ENCODE measurements at regions not wholly inside any gene's neighbourhood (a gene's known extent, or its start where the extent isn't known, plus 50 kb on each side); places are given as distances from the start of the nearest gene placed in this dataset.

DNA sequence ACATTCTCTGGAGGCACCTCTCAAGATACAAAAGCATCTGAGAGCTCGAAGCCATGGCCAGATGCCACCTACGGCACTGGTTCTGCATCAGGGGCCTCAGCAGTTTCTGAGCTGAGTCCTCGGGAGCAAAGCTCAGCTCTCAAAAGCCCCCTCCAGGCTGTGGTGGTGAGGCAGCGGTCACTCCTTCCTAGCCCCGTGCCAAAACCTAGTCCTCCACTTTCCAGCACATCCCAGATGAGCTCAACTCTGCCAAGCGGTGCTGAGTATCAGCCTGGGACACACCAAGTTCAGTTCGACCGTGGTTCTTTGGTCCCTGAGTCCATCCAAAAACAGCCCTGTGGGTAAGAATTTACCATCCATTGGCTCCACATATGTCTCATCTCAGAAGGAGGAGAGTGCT, 79.3 kb upstream of the STT3B start:
- H3K27ac ChIP-seq (ENCODE audit: low read depth, low read length): no peak overlapping the region
- H3K4me1 ChIP-seq (ENCODE audit: control insufficient read depth, insufficient read depth, low read length): no peaks in the 10 kb centered on the region
- H3K9ac ChIP-seq (ENCODE audit: low read depth, low read length): no peak overlapping the region
- no peaks in the 10 kb centered on the region for H3K36me3 ChIP-seq (ENCODE audit: control insufficient read depth, insufficient read depth, low read length)
- no peaks in the 10 kb centered on the region for H3K9me3 ChIP-seq (ENCODE audit: control insufficient read depth, insufficient read depth, low read length)
- no peak overlapping the region for H3K4me3 ChIP-seq (ENCODE audit: low read depth, low read length)
- H3K27me3 ChIP-seq (ENCODE audit: control insufficient read depth, insufficient read depth, low read length): no peaks in the 10 kb centered on the region

DNA sequence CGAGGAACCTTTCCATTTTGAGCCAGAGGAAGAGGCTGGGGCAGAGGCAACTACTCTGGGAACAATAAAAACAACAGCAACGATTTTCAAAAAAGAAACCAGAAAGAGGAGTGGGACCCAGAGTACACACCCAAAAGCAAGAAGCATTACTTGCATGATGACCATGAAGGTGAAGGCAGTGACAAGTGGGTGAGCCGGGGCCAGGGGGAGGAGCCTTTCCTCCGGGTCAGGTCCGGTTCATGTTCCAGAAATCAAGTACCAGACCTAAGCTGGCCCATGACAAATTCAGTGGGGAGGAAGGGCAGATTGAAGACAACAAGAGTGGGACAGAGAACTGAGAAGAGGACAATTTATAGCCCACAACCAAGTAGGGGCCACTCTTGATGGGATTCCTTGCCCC, 77.2 kb upstream of the STT3B start:
- Histone ChIP-seq H3K9me3 (ENCODE audit: control insufficient read depth, insufficient read depth, low read length) (no peaks in the 10 kb centered on the region), H3K27ac (ENCODE audit: low read depth, low read length) (no peak overlapping the region), H3K36me3 (ENCODE audit: control insufficient read depth, insufficient read depth, low read length) (no peaks in the 10 kb centered on the region), H3K9ac (ENCODE audit: low read depth, low read length) (no peak overlapping the region), H3K4me3 (ENCODE audit: low read depth, low read length) (no peak overlapping the region), H3K4me1 (ENCODE audit: control insufficient read depth, insufficient read depth, low read length) (no peaks in the 10 kb centered on the region), H3K27me3 (ENCODE audit: control insufficient read depth, insufficient read depth, low read length) (no peaks in the 10 kb centered on the region)

DNA sequence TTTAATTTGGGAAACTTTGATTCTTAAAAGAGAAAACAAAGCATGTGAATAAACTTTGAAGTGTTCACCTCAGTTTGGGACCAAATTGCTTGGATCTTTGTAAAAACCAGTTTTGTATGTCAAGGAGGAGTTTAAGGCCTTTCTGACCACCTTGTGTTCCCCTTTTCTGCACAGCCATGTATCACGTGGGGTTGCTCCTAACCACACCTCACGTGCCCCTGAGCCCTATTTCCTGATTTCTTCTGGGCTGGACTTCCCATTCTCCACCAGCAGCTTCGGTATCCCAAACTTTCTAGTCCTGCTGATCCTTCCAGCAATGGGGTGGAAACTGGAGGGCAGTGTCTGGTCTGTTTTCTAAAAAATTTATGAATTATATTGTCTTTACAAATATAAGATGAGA, 76.4 kb upstream of the STT3B start:
- no peaks in the 10 kb centered on the region for H3K27me3 ChIP-seq (ENCODE audit: control insufficient read depth, insufficient read depth, low read length)
- H3K4me1 ChIP-seq (ENCODE audit: control insufficient read depth, insufficient read depth, low read length): no peaks in the 10 kb centered on the region
- no peaks in the 10 kb centered on the region for H3K36me3 ChIP-seq (ENCODE audit: control insufficient read depth, insufficient read depth, low read length)
- H3K27ac ChIP-seq (ENCODE audit: low read depth, low read length): no peak overlapping the region
- H3K4me3 ChIP-seq (ENCODE audit: low read depth, low read length): no peak overlapping the region
- H3K9ac ChIP-seq (ENCODE audit: low read depth, low read length): no peak overlapping the region
- no peaks in the 10 kb centered on the region for H3K9me3 ChIP-seq (ENCODE audit: control insufficient read depth, insufficient read depth, low read length)

DNA sequence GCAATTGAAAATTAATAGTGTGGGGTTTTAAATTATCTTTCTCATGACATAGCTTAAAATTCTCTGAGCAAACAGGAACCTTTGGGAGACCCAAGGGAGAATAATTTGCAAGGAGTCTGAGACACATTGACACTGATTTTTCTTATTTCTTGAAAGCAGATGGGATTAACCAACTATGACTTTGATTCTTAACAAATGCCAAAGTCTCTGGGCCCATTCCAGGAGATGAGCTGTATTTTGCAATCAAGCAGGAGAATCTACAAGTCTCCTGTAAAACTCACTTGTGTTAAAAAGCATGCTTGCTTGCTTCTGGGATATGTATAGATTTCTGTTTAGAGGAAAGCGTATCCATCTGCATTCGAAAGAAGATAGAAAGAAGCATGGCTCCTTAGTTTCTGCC, 71.3 kb upstream of the STT3B start:
- H3K9ac ChIP-seq (ENCODE audit: low read depth, low read length): no peak overlapping the region
- no peak overlapping the region for H3K4me3 ChIP-seq (ENCODE audit: low read depth, low read length)
- H3K9me3 ChIP-seq (ENCODE audit: control insufficient read depth, insufficient read depth, low read length): no peaks in the 10 kb centered on the region
- H3K27ac ChIP-seq (ENCODE audit: low read depth, low read length): no peak overlapping the region
- no peaks in the 10 kb centered on the region for H3K36me3 ChIP-seq (ENCODE audit: control insufficient read depth, insufficient read depth, low read length)
- H3K4me1 ChIP-seq (ENCODE audit: control insufficient read depth, insufficient read depth, low read length): peaks cover 11% of the 10 kb centered on the region
- no peaks in the 10 kb centered on the region for H3K27me3 ChIP-seq (ENCODE audit: control insufficient read depth, insufficient read depth, low read length)

DNA sequence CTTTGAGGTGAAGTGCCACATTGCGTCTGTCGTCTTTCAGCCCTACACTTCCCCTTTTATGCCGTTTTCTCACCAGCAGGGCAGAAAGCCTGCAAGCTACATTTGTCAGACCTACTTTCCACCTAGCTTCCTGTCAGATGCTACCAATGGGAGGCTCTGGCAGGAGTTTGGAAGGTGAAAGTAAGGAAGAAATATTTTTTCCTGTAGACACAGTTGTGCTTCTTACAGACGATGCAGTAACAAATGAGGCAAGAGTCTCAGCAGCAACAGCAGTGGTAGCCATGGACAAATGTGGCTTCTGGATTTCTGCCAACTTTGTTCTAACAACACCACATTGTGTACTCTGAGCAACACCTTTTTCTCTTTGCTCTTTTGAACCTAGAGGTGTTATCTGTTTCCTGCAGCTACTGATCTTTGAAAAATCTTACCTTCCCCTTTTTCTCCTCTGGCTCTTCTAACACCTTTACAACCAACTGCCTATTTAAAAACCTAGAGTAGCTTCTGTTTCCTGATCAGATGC, 70.6 kb upstream of the STT3B start:
- H3K4me3 ChIP-seq (ENCODE audit: low read depth, low read length): no peak overlapping the region
- peaks cover 18% of the 10 kb centered on the region for H3K4me1 ChIP-seq (ENCODE audit: control insufficient read depth, insufficient read depth, low read length)
- no peaks in the 10 kb centered on the region for H3K36me3 ChIP-seq (ENCODE audit: control insufficient read depth, insufficient read depth, low read length)
- H3K27me3 ChIP-seq (ENCODE audit: control insufficient read depth, insufficient read depth, low read length): no peaks in the 10 kb centered on the region
- no peaks in the 10 kb centered on the region for H3K9me3 ChIP-seq (ENCODE audit: control insufficient read depth, insufficient read depth, low read length)
- no peak overlapping the region for H3K27ac ChIP-seq (ENCODE audit: low read depth, low read length)
- no peak overlapping the region for H3K9ac ChIP-seq (ENCODE audit: low read depth, low read length)

DNA sequence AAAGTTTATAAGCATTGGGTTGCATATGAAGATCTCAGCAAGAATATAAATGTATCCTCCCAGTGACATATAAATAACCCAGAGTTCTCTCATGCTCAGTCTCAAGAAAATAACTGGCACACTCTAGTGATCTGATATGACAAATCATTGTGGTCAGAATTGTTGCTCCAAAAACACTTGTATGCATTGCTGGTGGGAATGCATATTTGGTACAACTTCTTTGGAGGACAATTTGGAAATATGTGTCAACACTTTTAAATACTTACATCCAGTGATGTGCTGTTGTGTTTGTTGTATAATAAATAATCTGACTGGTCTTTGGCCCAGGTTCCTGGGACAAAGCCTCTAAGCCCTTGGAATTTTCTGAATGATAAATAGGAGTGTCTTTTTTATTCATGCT, 66.7 kb upstream of the STT3B start:
- Histone ChIP-seq H3K4me3 (ENCODE audit: low read depth, low read length) (no peak overlapping the region), H3K9ac (ENCODE audit: low read depth, low read length) (no peak overlapping the region), H3K9me3 (ENCODE audit: control insufficient read depth, insufficient read depth, low read length) (no peaks in the 10 kb centered on the region), H3K4me1 (ENCODE audit: control insufficient read depth, insufficient read depth, low read length) (peaks cover 22% of the 10 kb centered on the region), H3K27me3 (ENCODE audit: control insufficient read depth, insufficient read depth, low read length) (no peaks in the 10 kb centered on the region), H3K27ac (ENCODE audit: low read depth, low read length) (no peak overlapping the region), H3K36me3 (ENCODE audit: control insufficient read depth, insufficient read depth, low read length) (no peaks in the 10 kb centered on the region)

DNA sequence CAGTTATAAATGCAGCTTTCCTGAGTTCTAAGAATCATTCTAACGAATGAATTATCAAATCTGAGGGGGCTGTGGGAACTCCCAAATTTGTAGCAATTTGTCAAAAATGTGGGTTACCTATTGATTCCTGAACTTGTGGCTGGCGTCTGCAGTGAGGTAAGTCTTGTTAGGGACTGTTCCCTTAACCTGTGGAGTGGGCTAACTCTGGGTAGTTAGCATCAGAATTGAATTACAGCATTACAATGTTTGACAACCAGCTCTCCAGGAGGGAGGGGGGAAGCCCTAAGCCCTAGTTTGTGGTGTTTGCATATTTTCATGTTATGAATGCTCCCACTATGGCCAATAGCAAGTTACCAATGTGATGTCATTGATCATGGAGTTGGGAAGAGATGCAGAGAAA, 65.9 kb upstream of the STT3B start:
- Histone ChIP-seq H3K9me3 (ENCODE audit: control insufficient read depth, insufficient read depth, low read length) (no peaks in the 10 kb centered on the region), H3K36me3 (ENCODE audit: control insufficient read depth, insufficient read depth, low read length) (no peaks in the 10 kb centered on the region), H3K9ac (ENCODE audit: low read depth, low read length) (no peak overlapping the region), H3K27ac (ENCODE audit: low read depth, low read length) (peak overlapping the region; percentile 29), H3K4me3 (ENCODE audit: low read depth, low read length) (no peak overlapping the region), H3K27me3 (ENCODE audit: control insufficient read depth, insufficient read depth, low read length) (no peaks in the 10 kb centered on the region), H3K4me1 (ENCODE audit: control insufficient read depth, insufficient read depth, low read length) (peaks cover 18% of the 10 kb centered on the region)

DNA sequence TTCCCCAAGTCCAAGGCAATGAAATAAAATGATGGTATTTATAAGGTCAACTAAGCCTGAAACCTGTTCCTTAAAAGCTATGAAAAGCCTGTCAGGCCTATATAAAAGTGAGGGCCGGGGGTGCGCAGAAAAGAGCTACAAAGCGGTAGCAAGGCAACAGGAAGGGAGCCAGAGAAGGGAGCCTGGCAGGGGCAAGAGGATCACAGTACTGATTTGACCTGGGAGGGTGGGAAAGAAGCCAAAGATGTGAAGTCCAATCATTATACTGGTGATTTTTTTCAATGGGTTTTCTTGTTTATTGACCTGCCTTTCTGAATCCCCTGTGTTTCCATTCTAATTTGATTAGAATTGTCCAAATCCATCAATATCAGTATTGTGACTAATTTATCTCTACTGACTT, 64.3 kb upstream of the STT3B start:
- peaks cover 17% of the 10 kb centered on the region for H3K4me1 ChIP-seq (ENCODE audit: control insufficient read depth, insufficient read depth, low read length)
- H3K27me3 ChIP-seq (ENCODE audit: control insufficient read depth, insufficient read depth, low read length): no peaks in the 10 kb centered on the region
- no peak overlapping the region for H3K9ac ChIP-seq (ENCODE audit: low read depth, low read length)
- no peaks in the 10 kb centered on the region for H3K36me3 ChIP-seq (ENCODE audit: control insufficient read depth, insufficient read depth, low read length)
- H3K9me3 ChIP-seq (ENCODE audit: control insufficient read depth, insufficient read depth, low read length): no peaks in the 10 kb centered on the region
- no peak overlapping the region for H3K4me3 ChIP-seq (ENCODE audit: low read depth, low read length)
- H3K27ac ChIP-seq (ENCODE audit: low read depth, low read length): no peak overlapping the region

DNA sequence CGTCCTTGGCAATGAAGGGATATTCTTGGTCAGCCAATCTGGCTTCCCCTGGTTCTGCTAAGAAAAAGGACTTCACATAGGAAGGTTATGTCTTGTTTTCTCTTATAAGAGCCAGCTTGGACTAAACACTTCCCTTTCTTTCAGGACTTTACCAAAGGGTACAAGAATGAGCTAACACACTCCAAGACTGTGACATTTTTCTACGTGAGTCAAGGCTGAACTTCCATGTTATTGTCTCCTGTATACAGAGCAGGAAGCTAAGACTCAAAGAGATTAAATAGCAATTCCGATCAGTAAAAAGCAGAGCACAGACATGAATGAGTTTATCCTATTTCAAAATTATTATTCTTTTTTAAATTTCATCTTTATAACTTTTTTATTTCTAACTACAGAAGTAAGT, 63.3 kb upstream of the STT3B start:
- Histone ChIP-seq H3K27ac (ENCODE audit: low read depth, low read length) (no peak overlapping the region), H3K36me3 (ENCODE audit: control insufficient read depth, insufficient read depth, low read length) (no peaks in the 10 kb centered on the region), H3K4me3 (ENCODE audit: low read depth, low read length) (no peak overlapping the region), H3K9me3 (ENCODE audit: control insufficient read depth, insufficient read depth, low read length) (no peaks in the 10 kb centered on the region), H3K27me3 (ENCODE audit: control insufficient read depth, insufficient read depth, low read length) (no peaks in the 10 kb centered on the region), H3K9ac (ENCODE audit: low read depth, low read length) (no peak overlapping the region), H3K4me1 (ENCODE audit: control insufficient read depth, insufficient read depth, low read length) (peaks cover 17% of the 10 kb centered on the region)

DNA sequence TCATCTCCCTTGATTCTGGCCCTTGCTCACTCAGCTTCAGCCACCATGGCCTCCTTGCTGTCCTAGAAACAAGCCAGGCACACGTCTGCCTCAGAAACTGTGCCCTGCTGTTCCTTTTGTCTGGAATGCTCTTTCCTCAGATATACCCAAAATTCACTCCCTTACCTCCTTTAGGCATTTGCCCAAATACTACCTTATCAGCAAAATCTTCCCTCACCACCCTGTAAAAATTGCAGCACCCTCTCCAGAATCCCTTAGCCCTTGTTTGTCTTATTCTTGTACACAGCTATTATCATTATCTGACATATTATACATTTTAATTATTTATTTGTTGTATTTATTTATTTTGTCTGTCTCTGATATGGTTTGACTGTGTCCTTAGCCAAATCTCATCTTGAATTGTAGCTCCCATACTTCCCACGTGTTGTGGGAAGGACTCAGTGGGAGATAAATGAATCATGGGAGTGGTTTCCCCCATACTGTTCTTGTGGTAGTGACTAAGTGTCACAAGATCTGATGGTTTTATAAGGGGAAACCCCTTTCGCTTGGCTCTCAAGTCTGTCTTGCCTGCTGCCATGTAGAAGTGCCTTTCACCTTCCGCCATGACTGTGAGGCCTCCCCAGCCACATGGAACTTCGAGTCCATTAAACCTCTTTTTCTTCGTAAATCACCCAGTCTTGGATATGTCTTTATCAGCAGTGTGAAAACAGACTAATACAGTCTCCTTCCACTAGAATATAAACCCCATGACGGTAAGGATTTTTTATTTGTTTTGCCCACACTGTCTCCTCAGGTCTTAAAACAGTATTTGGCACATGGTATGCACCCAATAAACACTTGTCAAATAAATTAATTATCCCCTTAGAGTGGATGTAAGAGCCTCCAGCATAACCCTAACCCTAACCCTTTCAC, 60.0 kb upstream of the STT3B start:
- H3K27me3 ChIP-seq (ENCODE audit: control insufficient read depth, insufficient read depth, low read length): no peaks in the 10 kb centered on the region
- no peaks in the 10 kb centered on the region for H3K9me3 ChIP-seq (ENCODE audit: control insufficient read depth, insufficient read depth, low read length)
- H3K27ac ChIP-seq (ENCODE audit: low read depth, low read length): no peak overlapping the region

DNA sequence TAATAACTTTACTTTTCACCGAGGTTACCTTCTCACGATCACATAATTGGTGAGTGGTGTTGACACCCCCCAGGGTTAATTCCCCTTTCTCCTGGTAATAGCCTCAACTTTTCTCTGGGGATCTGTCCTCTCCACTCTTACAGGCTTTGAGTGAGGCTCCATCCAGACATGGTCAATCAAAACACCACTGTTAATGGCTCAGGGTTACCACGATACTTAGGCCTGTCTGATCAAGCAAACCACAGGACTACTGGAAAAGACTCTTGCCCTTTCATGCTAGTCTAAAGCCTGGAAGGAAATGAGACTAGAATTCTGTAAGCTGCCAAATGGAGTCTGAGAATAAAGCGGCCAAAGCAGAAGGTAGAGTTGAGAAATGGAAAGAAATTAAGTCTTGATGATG, 56.5 kb upstream of the STT3B start:
- H3K4me3 ChIP-seq (ENCODE audit: low read depth, low read length): no peak overlapping the region
- H3K4me1 ChIP-seq (ENCODE audit: control insufficient read depth, insufficient read depth, low read length): no peaks in the 10 kb centered on the region
- H3K27me3 ChIP-seq (ENCODE audit: control insufficient read depth, insufficient read depth, low read length): no peaks in the 10 kb centered on the region
- no peak overlapping the region for H3K9ac ChIP-seq (ENCODE audit: low read depth, low read length)
- H3K27ac ChIP-seq (ENCODE audit: low read depth, low read length): no peak overlapping the region
- no peaks in the 10 kb centered on the region for H3K36me3 ChIP-seq (ENCODE audit: control insufficient read depth, insufficient read depth, low read length)
- no peaks in the 10 kb centered on the region for H3K9me3 ChIP-seq (ENCODE audit: control insufficient read depth, insufficient read depth, low read length)

More for the DNA sequence above, 60.0 kb upstream of the STT3B start:
- H3K4me3 ChIP-seq (ENCODE audit: low read depth, low read length): no peak overlapping the region
- H3K9ac ChIP-seq (ENCODE audit: low read depth, low read length): no peak overlapping the region
- no peaks in the 10 kb centered on the region for H3K4me1 ChIP-seq (ENCODE audit: control insufficient read depth, insufficient read depth, low read length)
- no peaks in the 10 kb centered on the region for H3K36me3 ChIP-seq (ENCODE audit: control insufficient read depth, insufficient read depth, low read length)

Data from HUES48 (cell line).